Chondrocyte (in vitro differentiated cells): ENCODE measurements at regions not wholly inside any gene's neighbourhood (a gene's known extent, or its start where the extent isn't known, plus 50 kb on each side); places are given as distances from the start of the nearest gene placed in this dataset.

ENCODE experiments used
- DNase-seq: peaks from one replicate; pipeline ENCODE4 v3.0.0; 2021; ENCODE audit warnings: mixed read lengths, low spot score
- H3K27ac Mint-ChIP-seq: one replicate; pipeline ENCODE4 v1.8.0; 2021; ENCODE audit warnings: mild to moderate bottlenecking, moderate library complexity, mixed read lengths; ENCODE audit not compliant: unreplicated experiment
- H3K27me3 Mint-ChIP-seq: 2 replicates; pipeline ENCODE4 v1.8.0; 2021; ENCODE audit warnings: low read depth, mixed read lengths
- H3K36me3 Mint-ChIP-seq: 2 replicates; pipeline ENCODE4 v1.8.0; 2021; ENCODE audit warnings: low read depth, mixed read lengths
- H3K4me1 Mint-ChIP-seq: 2 replicates; pipeline ENCODE4 v1.8.0; 2021; ENCODE audit warnings: low read depth, mild to moderate bottlenecking, mixed read lengths
- H3K4me3 Mint-ChIP-seq: one replicate; pipeline ENCODE4 v1.8.0; 2021; ENCODE audit warnings: mild to moderate bottlenecking, moderate library complexity, mixed read lengths; ENCODE audit not compliant: unreplicated experiment
- H3K9me3 Mint-ChIP-seq: 2 replicates; pipeline ENCODE4 v1.8.0; 2021; ENCODE audit warnings: low read depth, mixed read lengths
- CTCF ChIP-seq: fragments of 200-600 bp; sonication (generic); IDR thresholded peaks from 2 replicates; pipeline ENCODE4 v1.5.0; 2021; ENCODE audit warnings: antibody characterized with exemption, mild to moderate bottlenecking, moderate library complexity

GRCh38 chr4:26132858-26133257 lies 188.0 kb upstream of the RBPJ start:
- H3K27me3 Mint-ChIP-seq = peaks cover 2% of the 10 kb centered on the region
- H3K4me1 Mint-ChIP-seq = no peaks in the 10 kb centered on the region
- peaks cover 4% of the 10 kb centered on the region for H3K9me3 Mint-ChIP-seq
- H3K36me3 Mint-ChIP-seq = no peaks in the 10 kb centered on the region
- H3K27ac Mint-ChIP-seq = no peak overlapping the region
- no peak for TF ChIP-seq CTCF
- DNase-seq = no peak
- H3K4me3 Mint-ChIP-seq = no peak overlapping the region

GRCh38 chr4:26133840-26134239 lies 187.0 kb upstream of the RBPJ start:
- TF ChIP-seq CTCF = no peak
- Mint-ChIP-seq H3K27ac (no peak overlapping the region), H3K36me3 (no peaks in the 10 kb centered on the region), H3K4me3 (no peak overlapping the region), H3K27me3 (peaks cover 2% of the 10 kb centered on the region), H3K9me3 (peaks cover under 1% of the 10 kb centered on the region), H3K4me1 (no peaks in the 10 kb centered on the region)
- DNase-seq = no peak

GRCh38 chr4:26135331-26135730 lies 185.5 kb upstream of the RBPJ start:
- no peaks in the 10 kb centered on the region for H3K36me3 Mint-ChIP-seq
- no peak overlapping the region for H3K4me3 Mint-ChIP-seq
- no peak for TF ChIP-seq CTCF
- H3K27ac Mint-ChIP-seq = no peak overlapping the region
- peaks cover 13% of the 10 kb centered on the region for H3K4me1 Mint-ChIP-seq
- H3K27me3 Mint-ChIP-seq = peaks cover 2% of the 10 kb centered on the region
- no peak for DNase-seq
- H3K9me3 Mint-ChIP-seq = no peaks in the 10 kb centered on the region

GRCh38 chr4:26136615-26137014 lies 184.2 kb upstream of the RBPJ start:
- peaks cover 23% of the 10 kb centered on the region for H3K4me1 Mint-ChIP-seq
- no peaks in the 10 kb centered on the region for H3K9me3 Mint-ChIP-seq
- no peak for DNase-seq
- no peaks in the 10 kb centered on the region for H3K36me3 Mint-ChIP-seq
- no peak for TF ChIP-seq CTCF
- H3K4me3 Mint-ChIP-seq = no peak overlapping the region
- no peak overlapping the region for H3K27ac Mint-ChIP-seq
- peaks cover 2% of the 10 kb centered on the region for H3K27me3 Mint-ChIP-seq

GRCh38 chr4:26137288-26137687 lies 183.5 kb upstream of the RBPJ start:
- no peak for DNase-seq
- H3K27ac Mint-ChIP-seq = no peak overlapping the region
- H3K36me3 Mint-ChIP-seq = no peaks in the 10 kb centered on the region
- H3K4me3 Mint-ChIP-seq = no peak overlapping the region
- H3K4me1 Mint-ChIP-seq = peaks cover 30% of the 10 kb centered on the region
- H3K27me3 Mint-ChIP-seq = peaks cover 2% of the 10 kb centered on the region
- no peak for TF ChIP-seq CTCF
- no peaks in the 10 kb centered on the region for H3K9me3 Mint-ChIP-seq
